ENCODE measurements at regions not wholly inside any gene's neighbourhood (a gene's known extent, or its start where the extent isn't known, plus 50 kb on each side); places are given as distances from the start of the nearest gene placed in this dataset.

DNA sequence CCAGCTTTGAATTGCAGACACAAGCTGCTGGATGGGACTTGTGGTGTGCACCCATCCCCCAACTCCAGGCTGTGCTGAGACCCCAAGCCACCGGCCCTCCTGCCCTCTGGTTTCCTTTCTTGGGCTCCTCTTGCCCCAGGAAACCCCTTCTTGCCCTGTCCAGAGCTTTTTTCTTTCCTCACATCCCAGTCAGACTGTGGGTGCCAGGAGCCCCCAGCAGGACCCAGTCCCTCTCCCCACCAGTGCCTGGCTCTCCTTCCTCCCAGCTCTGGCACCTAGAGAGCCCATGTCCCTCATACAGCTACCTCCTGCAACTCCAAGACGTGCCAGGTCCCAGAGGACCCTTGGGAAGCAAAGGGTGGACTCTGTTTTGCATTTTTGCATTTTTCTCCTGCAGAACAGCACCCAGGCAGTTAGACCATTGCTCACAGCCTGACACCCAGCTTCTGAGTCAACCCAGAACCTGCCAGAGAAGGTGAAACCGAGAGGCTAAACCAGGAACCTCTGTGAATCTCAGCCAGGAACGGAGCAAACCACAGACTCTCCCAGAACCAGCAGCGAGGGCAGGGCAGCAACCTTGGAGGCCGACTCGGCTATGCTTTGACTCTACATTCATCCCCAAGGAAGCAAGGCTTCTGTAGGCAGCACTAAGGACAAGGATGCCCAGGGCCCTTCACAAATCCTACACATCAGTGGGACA lies 221.1 kb downstream of the ANAPC1 start:
- H3K9me3 Mint-ChIP-seq (ENCODE audit: unreplicated experiment) = peaks cover 8% of the 10 kb centered on the region

GRCh38 chr2:111663471-111664274 lies 220.3 kb downstream of the ANAPC1 start:
- no peak overlapping the region for H3K27ac Mint-ChIP-seq (ENCODE audit: unreplicated experiment)
- TF ChIP-seq, protein P1, sequence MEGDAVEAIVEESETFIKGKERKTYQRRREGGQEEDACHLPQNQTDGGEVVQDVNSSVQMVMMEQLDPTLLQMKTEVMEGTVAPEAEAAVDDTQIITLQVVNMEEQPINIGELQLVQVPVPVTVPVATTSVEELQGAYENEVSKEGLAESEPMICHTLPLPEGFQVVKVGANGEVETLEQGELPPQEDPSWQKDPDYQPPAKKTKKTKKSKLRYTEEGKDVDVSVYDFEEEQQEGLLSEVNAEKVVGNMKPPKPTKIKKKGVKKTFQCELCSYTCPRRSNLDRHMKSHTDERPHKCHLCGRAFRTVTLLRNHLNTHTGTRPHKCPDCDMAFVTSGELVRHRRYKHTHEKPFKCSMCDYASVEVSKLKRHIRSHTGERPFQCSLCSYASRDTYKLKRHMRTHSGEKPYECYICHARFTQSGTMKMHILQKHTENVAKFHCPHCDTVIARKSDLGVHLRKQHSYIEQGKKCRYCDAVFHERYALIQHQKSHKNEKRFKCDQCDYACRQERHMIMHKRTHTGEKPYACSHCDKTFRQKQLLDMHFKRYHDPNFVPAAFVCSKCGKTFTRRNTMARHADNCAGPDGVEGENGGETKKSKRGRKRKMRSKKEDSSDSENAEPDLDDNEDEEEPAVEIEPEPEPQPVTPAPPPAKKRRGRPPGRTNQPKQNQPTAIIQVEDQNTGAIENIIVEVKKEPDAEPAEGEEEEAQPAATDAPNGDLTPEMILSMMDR (IDR thresholded peaks at IDR 0.05; ENCODE audit: partially characterized antibody, unreplicated experiment) = no peak
- peaks cover 6% of the 10 kb centered on the region for H3K36me3 Mint-ChIP-seq (ENCODE audit: unreplicated experiment)
- DNase-seq = no peak
- H3K4me1 Mint-ChIP-seq (ENCODE audit: low read depth, unreplicated experiment) = peaks cover 11% of the 10 kb centered on the region
- H3K9me3 Mint-ChIP-seq (ENCODE audit: unreplicated experiment) = peaks cover 10% of the 10 kb centered on the region
- peaks cover 2% of the 10 kb centered on the region for H3K27me3 Mint-ChIP-seq (ENCODE audit: unreplicated experiment)
- no peak overlapping the region for H3K4me3 Mint-ChIP-seq (ENCODE audit: unreplicated experiment)

More for the DNA sequence above, 221.1 kb downstream of the ANAPC1 start:
- Mint-ChIP-seq H3K4me3 (ENCODE audit: unreplicated experiment) (no peak overlapping the region), H3K27me3 (ENCODE audit: unreplicated experiment) (peaks cover 2% of the 10 kb centered on the region), H3K27ac (ENCODE audit: unreplicated experiment) (peak overlapping the region; percentile 11), H3K4me1 (ENCODE audit: low read depth, unreplicated experiment) (peaks cover 11% of the 10 kb centered on the region), H3K36me3 (ENCODE audit: unreplicated experiment) (no peaks in the 10 kb centered on the region)
- TF ChIP-seq, protein P1 (IDR thresholded peaks at IDR 0.05; ENCODE audit: partially characterized antibody, unreplicated experiment) = no peak
- DNase-seq = no peak

GRCh38 chr2:111664275-111664850 lies 219.6 kb downstream of the ANAPC1 start:
- Mint-ChIP-seq H3K4me1 (ENCODE audit: low read depth, unreplicated experiment) (peaks cover 11% of the 10 kb centered on the region), H3K27me3 (ENCODE audit: unreplicated experiment) (peaks cover 2% of the 10 kb centered on the region), H3K4me3 (ENCODE audit: unreplicated experiment) (no peak overlapping the region), H3K9me3 (ENCODE audit: unreplicated experiment) (peaks cover 13% of the 10 kb centered on the region), H3K36me3 (ENCODE audit: unreplicated experiment) (peaks cover 11% of the 10 kb centered on the region), H3K27ac (ENCODE audit: unreplicated experiment) (no peak overlapping the region)
- TF ChIP-seq, protein P1 (IDR thresholded peaks at IDR 0.05; ENCODE audit: partially characterized antibody, unreplicated experiment) = no peak
- no peak for DNase-seq

DNA sequence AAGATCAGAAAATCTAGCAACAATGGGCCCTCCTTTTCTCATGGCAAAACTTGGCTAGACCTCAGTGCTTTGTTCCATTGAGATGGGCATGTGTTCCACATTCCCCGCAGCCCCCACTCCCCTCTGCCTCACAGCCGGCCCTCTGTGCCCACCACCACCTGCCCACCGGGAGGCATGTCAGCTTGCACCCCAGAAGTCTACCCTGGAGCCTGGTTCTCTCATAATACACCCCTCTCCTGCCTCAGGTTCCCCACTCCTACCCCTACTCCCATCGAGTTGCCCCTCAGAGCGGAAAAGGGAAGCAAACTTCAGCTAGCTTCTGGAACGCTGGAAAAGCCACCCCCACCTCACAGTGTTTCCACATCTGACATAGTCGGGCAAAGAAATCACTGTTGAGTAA lies 219.0 kb downstream of the ANAPC1 start:
- peaks cover 11% of the 10 kb centered on the region for H3K4me1 Mint-ChIP-seq (ENCODE audit: low read depth, unreplicated experiment)
- peaks cover 2% of the 10 kb centered on the region for H3K27me3 Mint-ChIP-seq (ENCODE audit: unreplicated experiment)
- no peak overlapping the region for H3K4me3 Mint-ChIP-seq (ENCODE audit: unreplicated experiment)
- TF ChIP-seq, protein P1 (IDR thresholded peaks at IDR 0.05; ENCODE audit: partially characterized antibody, unreplicated experiment) = no peak
- H3K9me3 Mint-ChIP-seq (ENCODE audit: unreplicated experiment) = peaks cover 13% of the 10 kb centered on the region
- DNase-seq = no peak
- no peak overlapping the region for H3K27ac Mint-ChIP-seq (ENCODE audit: unreplicated experiment)
- peaks cover 11% of the 10 kb centered on the region for H3K36me3 Mint-ChIP-seq (ENCODE audit: unreplicated experiment)

Data from glutamatergic neuron (in vitro differentiated cells).